H1 (cell line): ENCODE measurements at regions not wholly inside any gene's neighbourhood (a gene's known extent, or its start where the extent isn't known, plus 50 kb on each side); places are given as distances from the start of the nearest gene placed in this dataset.

ENCODE experiments used
- CBX8 ChIP-seq: fragments of 300-800, 300-1000 bp; sonication (generic); IDR thresholded peaks from 2 replicates; pipeline ENCODE4 v1.7.1; 2016; ENCODE audit warnings: low read depth, low read length, borderline replicate concordance
- EZH2 ChIP-seq: fragments of 200-600 bp; sonication (generic); IDR thresholded peaks from 2 replicates; pipeline ENCODE4 v1.7.1; 2012; ENCODE audit warnings: low read depth, mild to moderate bottlenecking, moderate library complexity, low read length, inconsistent platforms; ENCODE audit not compliant: severe bottlenecking
- PHF8 ChIP-seq: fragments of 200-600 bp; sonication (generic); conservative IDR thresholded peaks from 2 replicates; pipeline ENCODE4 v1.7.1; 2012; ENCODE audit warnings: low read depth, mild to moderate bottlenecking, inconsistent platforms, low read length, moderate library complexity
- SAP30 ChIP-seq: fragments of 300-600 bp; sonication (generic); IDR thresholded peaks from 2 replicates; pipeline ENCODE4 v1.7.1; 2012; ENCODE audit warnings: low read length, moderate library complexity, mild to moderate bottlenecking, inconsistent platforms; ENCODE audit not compliant: insufficient read depth, insufficient replicate concordance
- SUZ12 ChIP-seq: fragments of 200-600 bp; sonication (generic); IDR thresholded peaks from 2 replicates; pipeline ENCODE4 v1.6.1; 2012; ENCODE audit warnings: mild to moderate bottlenecking, inconsistent platforms, low read length, moderate library complexity, mixed read lengths
- TEAD4 ChIP-seq: IDR thresholded peaks from 2 replicates; pipeline ENCODE4 v1.6.1; 2012; ENCODE audit warnings: low read depth, low read length, inconsistent platforms, mixed read lengths
- YY1 ChIP-seq: IDR thresholded peaks from 2 replicates; pipeline ENCODE4 v1.6.1; 2011; ENCODE audit warnings: low read depth, mild to moderate bottlenecking, low read length
- TF ChIP-seq, protein P1 (sequence below): IDR thresholded peaks from 2 replicates; pipeline ENCODE4 v1.6.1; 2012; ENCODE audit warnings: low read length, inconsistent platforms

- TF ChIP-seq SUZ12 (no peak), YY1 (no peak), TEAD4 (no peak), CBX8 (no peak), EZH2 (no peak), SAP30 (no peak), PHF8 (no peak)
- TF ChIP-seq, protein P1, sequence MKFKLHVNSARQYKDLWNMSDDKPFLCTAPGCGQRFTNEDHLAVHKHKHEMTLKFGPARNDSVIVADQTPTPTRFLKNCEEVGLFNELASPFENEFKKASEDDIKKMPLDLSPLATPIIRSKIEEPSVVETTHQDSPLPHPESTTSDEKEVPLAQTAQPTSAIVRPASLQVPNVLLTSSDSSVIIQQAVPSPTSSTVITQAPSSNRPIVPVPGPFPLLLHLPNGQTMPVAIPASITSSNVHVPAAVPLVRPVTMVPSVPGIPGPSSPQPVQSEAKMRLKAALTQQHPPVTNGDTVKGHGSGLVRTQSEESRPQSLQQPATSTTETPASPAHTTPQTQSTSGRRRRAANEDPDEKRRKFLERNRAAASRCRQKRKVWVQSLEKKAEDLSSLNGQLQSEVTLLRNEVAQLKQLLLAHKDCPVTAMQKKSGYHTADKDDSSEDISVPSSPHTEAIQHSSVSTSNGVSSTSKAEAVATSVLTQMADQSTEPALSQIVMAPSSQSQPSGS: no peak
- TF ChIP-seq, all 59 proteins: peak for 0
Observed at GRCh38 chr6:22738194-22738593, 168.8 kb downstream of the HDGFL1 start (continued).
